Right cardiac atrium (tissue), 5 donors: ENCODE measurements at regions not wholly inside any gene's neighbourhood (a gene's known extent, or its start where the extent isn't known, plus 50 kb on each side); places are given as distances from the start of the nearest gene placed in this dataset.
"Not testable (repeated sequence)": the region's sequence is repeated elsewhere in the genome, so short reads cannot be mapped to it uniquely, and the experiment has no call there.

ENCODE experiments used
- ATAC-seq, 2 donors: fragments of 200-7000 bp; cut with Tn5 transposase; one replicate each; pipeline versions ENCODE4 v1.8.0 to v1.9.1; 2020; ENCODE audit warnings: moderate library complexity in 2 of 2, mild to moderate bottlenecking in 1 of 2
- DNase-seq, 3 donors: peaks; one replicate each; pipeline ENCODE4 v3.0.0-alpha.2; 2020
- H3K27ac ChIP-seq: one replicate; pipeline ENCODE4 v1.5.1; 2013; ENCODE audit warnings: mild to moderate bottlenecking, low read length, control low read depth, moderate library complexity
- H3K27me3 ChIP-seq: one replicate; pipeline ENCODE4 v1.6.1; 2013; ENCODE audit not compliant: control insufficient read depth, insufficient read depth
- H3K4me1 ChIP-seq: one replicate; pipeline ENCODE4 v1.6.1; 2013; ENCODE audit warnings: low read length; ENCODE audit not compliant: control insufficient read depth, insufficient read depth
- H3K4me3 ChIP-seq: one replicate; pipeline ENCODE4 v1.5.1; 2013; ENCODE audit warnings: low read length, control low read depth
- H3K9me3 ChIP-seq: one replicate; pipeline ENCODE4 v1.6.1; 2013; ENCODE audit warnings: low read length; ENCODE audit not compliant: control insufficient read depth
- WGBS: extraction: QIAGEN DNeasy Blood & Tissue Kit; methylation state at CpG from one replicate; pipeline ENCODE4 v1.1.7; 2013; 5-methylcytosine and 5-hydroxymethylcytosine counted together
- intact Hi-C, 4 donors: fragments of 100-400 bp; cut with DNase I; formaldehyde crosslinking; loops; one replicate each; pipeline versions ENCODE4 v1.11.0 to v1.14.0; 2022 to 2023
- donor health status: healthy with polysubstance abuse.
- donor health status: DM: no; HTN: yes; CAD: no.
- donor health status: DM: no; HTN: no; CAD: no.
- donor health status: DM: no; HTN: yes; CAD: no; lungs with severe emphysema.
- donor health status: DM: yes; HTN: yes; CAD: no.

DNA sequence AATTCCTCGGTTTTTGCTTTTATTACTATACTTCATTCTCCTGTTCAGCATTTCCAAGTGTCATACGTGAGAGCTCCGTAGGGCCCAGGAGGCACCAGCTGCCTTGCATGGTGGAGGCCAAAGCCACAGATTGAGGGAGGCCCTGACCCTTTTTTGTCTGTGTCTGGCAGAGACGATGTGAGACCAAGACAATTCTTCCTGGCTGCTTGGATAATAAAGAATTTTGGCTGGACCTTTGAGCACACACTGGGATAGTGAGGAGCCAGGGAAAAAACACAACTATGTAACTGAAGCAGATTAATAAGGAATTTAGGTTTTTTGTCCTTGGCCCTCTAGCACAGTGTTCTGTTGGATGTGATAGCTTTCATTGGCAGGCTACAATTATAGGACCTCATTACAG lies 161.0 kb downstream of the CPXCR1 start:
- Histone ChIP-seq H3K27ac (no peak overlapping the region), H3K4me1 (no peaks in the 10 kb centered on the region), H3K9me3 (no peaks in the 10 kb centered on the region), H3K4me3 (no peak overlapping the region), H3K27me3 (no peaks in the 10 kb centered on the region)
- intact Hi-C loops: no loop called here
- ATAC-seq (no peak), DNase-seq (no peak)
- 54% methylated on average over 4 of the region's 4 CpGs for WGBS

DNA sequence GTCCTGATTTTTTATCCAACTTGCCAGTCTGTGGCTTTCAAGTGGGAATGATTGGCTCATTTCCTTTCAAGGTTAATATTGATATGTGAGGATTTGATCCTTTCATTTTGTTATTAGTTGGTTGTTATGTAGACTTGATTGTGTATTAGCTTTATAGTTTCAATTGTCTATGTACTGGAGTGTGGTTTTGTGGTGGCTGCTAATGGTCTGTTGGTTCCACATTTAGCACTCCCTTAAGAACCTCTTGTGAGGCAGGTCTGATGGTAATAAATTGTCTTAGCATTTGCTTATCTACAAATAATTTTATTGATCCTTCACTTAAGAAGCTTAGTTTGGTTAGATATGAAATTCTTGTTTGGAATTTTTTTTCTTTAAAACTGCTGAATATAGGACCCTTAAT lies 190.6 kb downstream of the CPXCR1 start:
- Histone ChIP-seq H3K9me3 (no peaks in the 10 kb centered on the region), H3K27me3 (no peaks in the 10 kb centered on the region), H3K27ac (no peak overlapping the region), H3K4me3 (no peak overlapping the region), H3K4me1 (no peaks in the 10 kb centered on the region)
- intact Hi-C loops: no loop called here
- no peak for ATAC-seq
- no peak for DNase-seq

DNA sequence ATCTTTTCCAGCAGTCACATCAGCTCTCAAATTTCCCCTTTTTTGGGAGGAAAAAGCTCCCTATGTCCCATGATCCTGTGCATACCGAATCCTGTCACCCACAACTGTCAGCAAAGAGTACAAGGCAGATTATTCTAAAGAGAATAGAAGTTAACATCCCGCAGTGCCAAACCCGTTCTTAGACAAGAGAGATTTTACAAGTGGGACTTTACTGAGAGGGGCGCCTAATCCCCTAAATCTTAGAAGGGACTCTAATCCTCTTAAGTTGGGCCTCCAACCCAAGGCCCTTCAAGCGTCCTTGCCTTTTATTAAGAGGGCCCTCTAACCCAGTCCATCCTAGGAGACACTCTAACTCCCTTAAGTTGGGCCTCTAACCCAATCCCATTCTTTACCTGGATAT lies 193.9 kb downstream of the CPXCR1 start:
- no peaks in the 10 kb centered on the region for H3K27me3 ChIP-seq
- H3K4me3 ChIP-seq: no peak overlapping the region
- WGBS: 77% methylated on average over 5 of the region's 5 CpGs
- DNase-seq: no peak
- no peak overlapping the region for H3K27ac ChIP-seq
- no peaks in the 10 kb centered on the region for H3K9me3 ChIP-seq
- intact Hi-C loops: no loop called here
- ATAC-seq: no peak
- H3K4me1 ChIP-seq: no peaks in the 10 kb centered on the region

DNA sequence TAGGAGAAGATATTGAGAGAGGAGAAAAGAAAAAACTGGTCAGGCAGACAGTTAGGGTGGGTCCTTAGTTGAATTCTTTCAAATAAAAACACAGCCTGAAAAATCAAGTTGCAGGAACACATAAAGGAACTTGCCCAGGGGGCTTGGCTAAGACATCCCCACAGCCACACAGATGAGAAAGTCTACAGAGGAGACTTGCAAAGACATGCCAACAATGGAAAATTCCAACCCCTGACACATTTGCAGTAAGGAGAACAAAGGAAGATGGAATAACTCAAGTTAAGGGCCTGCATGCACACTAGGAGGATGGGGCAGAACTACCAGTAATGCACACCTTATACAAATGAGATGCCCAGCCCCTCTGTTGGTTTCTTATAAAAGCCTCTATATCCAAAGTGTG lies 197.6 kb downstream of the CPXCR1 start:
- DNase-seq (no peak), ATAC-seq (no peak)
- Histone ChIP-seq H3K9me3 (no peaks in the 10 kb centered on the region), H3K4me3 (no peak overlapping the region), H3K27ac (no peak overlapping the region), H3K4me1 (no peaks in the 10 kb centered on the region), H3K27me3 (no peaks in the 10 kb centered on the region)
- intact Hi-C loops: no loop called here

DNA sequence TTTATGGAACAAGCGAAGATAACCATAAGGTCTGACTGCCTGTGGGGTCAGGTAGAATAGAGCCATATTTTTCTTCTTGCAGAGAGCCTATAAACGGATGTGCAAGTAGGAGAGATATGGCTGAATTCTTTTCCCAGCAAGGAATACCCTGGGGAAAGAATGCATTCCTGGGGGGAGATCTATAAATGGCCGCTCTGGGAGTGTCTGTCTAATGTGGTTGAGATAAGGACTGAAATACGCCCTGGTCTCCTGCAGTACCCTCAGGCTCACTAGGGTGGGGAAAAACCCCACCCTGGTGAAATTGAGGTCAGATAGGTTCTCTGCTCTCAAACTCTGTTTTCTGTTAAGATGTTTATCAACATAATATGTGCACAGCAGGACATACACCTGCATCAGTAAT lies 209.0 kb downstream of the CPXCR1 start:
- H3K4me1 ChIP-seq, ATAC-seq, H3K27me3 ChIP-seq, intact Hi-C loops, H3K9me3 ChIP-seq, DNase-seq, H3K27ac ChIP-seq, H3K4me3 ChIP-seq: not testable (repeated sequence)
- WGBS: 75% methylated on average over 4 of the region's 4 CpGs

DNA sequence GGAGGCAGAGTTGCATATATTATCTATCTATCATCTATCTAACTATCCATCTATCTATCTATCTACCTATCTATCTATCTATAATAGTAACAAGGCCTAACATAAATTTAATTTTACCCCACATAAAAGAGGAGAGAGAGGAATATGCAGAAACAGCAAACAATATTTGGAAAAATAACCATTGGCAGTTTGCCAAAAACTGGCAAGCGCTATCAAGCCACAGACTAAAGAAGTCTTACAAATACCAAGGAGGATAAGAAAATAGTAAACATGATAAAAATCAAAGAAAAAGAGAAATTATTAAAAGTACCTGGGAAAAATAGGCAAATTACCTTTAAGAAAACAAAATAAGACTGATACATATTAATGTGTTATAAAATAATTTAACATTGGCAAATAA lies 230.8 kb downstream of the CPXCR1 start:
- H3K27me3 ChIP-seq: no peaks in the 10 kb centered on the region
- ATAC-seq (no peak), DNase-seq (no peak)
- no peaks in the 10 kb centered on the region for H3K9me3 ChIP-seq
- intact Hi-C loops: no loop called here
- no peaks in the 10 kb centered on the region for H3K4me1 ChIP-seq
- no peak overlapping the region for H3K4me3 ChIP-seq
- WGBS: 44% methylated on average over 1 of the region's 1 CpG
- no peak overlapping the region for H3K27ac ChIP-seq

DNA sequence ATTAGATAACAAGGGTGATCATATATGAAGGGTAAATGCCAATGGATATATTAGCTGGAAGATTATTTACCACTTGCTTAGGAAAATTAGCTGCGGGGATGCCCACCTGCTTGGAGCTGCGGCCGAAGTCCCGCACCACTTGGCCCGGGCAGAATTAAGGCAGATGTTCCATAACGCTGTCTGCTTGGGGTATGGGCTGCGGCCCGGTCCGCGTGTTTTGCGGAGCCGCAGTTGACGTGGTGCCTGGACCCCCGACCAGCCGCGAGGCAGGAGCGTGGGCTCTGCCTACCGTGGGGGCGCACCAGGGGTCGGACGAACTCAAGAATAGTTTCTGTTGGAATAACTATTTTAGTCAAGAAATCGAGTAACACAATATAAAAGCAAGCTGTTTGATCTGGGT lies 235.2 kb downstream of the CPXCR1 start:
- no peaks in the 10 kb centered on the region for H3K4me1 ChIP-seq
- intact Hi-C loops: no loop called here
- no peaks in the 10 kb centered on the region for H3K27me3 ChIP-seq
- no peaks in the 10 kb centered on the region for H3K9me3 ChIP-seq
- WGBS: 88% methylated on average over 22 of the region's 22 CpGs
- DNase-seq (no peak), ATAC-seq (no peak)
- H3K27ac ChIP-seq: no peak overlapping the region
- no peak overlapping the region for H3K4me3 ChIP-seq

DNA sequence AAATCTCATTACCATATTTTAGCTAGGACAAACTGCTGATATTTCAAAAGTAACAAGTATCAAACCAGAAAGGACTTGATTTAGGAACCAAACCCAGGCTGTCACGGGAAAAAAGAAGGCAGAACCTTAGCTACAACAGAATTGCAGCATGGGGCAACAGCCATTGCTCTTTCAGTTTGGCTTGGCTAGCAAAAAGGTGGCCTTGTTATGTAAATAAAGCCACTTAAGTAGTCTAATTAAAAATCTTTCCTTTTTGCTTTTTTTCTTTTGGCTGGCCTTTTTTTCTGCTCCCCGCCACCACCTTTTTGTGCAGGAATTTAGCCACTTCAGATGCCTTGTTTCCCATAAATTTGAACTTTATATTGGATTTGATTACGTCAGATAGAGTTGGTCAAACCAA lies 235.9 kb downstream of the CPXCR1 start:
- 69% methylated on average over 3 of the region's 3 CpGs for WGBS
- Histone ChIP-seq H3K27me3 (no peaks in the 10 kb centered on the region), H3K4me3 (no peak overlapping the region), H3K9me3 (no peaks in the 10 kb centered on the region), H3K4me1 (no peaks in the 10 kb centered on the region), H3K27ac (no peak overlapping the region)
- no peak for DNase-seq
- intact Hi-C loops: no loop called here
- ATAC-seq: no peak

DNA sequence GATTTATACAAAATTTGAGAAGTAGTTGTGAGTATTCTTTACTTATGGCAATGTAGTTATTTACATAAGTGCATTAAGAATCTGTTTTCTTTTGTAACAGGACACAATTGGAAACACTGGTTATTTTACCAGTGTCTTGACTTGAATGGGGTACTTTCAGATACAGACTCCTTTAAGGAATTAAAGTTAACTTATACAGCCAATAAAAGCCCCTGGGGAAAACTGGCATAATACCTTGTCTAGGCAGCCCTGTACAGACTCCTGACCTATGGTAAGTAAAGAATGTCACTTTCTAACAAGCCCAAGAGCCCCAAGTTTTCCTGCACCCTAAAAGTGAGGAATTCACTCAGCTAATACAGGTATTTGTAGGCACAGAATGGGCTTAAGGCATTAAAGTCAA lies 241.8 kb downstream of the CPXCR1 start:
- H3K9me3 ChIP-seq: no peaks in the 10 kb centered on the region
- H3K4me1 ChIP-seq: no peaks in the 10 kb centered on the region
- DNase-seq: no peak
- H3K4me3 ChIP-seq: no peak overlapping the region
- intact Hi-C loops: no loop called here
- no peak for ATAC-seq
- H3K27me3 ChIP-seq: no peaks in the 10 kb centered on the region
- H3K27ac ChIP-seq: no peak overlapping the region

DNA sequence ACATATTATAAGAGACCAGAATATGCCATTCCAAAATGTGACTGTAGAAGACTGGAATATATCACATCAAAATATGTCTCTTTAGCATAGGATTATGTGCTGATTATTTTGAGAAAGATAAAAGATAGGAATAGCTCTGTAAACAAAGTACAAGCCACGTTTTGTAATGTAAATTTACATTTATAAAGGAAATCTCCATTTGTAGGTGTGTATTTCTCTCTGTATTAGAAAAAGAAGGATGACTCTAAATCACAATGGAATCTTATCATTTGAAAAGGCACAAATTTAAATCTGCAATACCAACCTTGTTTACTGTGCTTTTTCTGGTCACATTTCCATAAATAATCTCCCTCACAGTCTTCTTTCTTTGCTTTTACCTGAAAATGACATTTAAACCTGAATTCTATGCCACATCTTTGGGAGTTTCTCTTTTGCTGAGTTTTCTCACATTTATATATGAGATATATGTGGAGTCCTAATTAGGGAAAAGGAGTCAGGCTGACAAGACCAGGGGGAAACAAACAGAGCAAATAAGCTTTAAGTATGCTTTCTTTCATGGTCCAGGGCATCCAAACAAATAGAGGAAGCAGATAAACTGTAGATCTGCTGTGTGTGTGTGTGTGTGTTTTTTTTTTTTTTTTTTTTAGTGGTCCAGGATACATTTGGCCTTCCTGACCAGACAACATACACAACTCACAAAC lies 244.0 kb downstream of the CPXCR1 start:
- no peak for ATAC-seq
- Histone ChIP-seq H3K9me3 (no peaks in the 10 kb centered on the region), H3K27ac (no peak overlapping the region), H3K4me1 (no peaks in the 10 kb centered on the region), H3K27me3 (no peaks in the 10 kb centered on the region), H3K4me3 (no peak overlapping the region)
- no peak for DNase-seq
- 6% methylated on average over 1 of the region's 1 CpG for WGBS
- intact Hi-C loops: no loop called here

DNA sequence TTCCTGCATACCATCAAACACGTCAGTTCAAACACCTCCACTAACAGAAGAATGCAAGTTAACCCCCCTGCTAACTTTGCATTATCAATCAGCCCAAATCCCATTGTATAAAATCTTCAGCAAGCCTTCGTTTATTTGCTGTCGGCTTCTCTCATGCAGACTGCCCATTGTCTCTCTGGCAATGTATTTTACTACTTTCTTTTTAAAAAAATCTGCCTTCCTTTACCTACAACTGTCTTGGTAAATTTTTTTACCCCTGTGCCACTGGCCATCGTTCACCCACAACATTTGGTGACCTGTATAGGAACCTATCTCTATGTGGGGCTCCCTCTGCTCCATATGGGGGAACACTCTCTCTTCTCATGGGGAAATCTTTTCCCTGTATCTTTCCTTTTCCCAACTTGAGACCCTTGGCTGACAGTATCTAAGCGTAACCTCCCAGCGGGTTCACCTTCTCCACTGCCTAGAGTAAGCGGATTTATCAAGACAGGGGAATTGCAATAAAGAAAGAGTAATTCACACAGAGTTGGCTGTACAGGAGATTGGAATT lies 244.6 kb downstream of the CPXCR1 start:
- Histone ChIP-seq H3K4me3 (no peak overlapping the region), H3K27ac (no peak overlapping the region), H3K9me3 (no peaks in the 10 kb centered on the region), H3K4me1 (no peaks in the 10 kb centered on the region), H3K27me3 (no peaks in the 10 kb centered on the region)
- ATAC-seq (no peak), DNase-seq (no peak)
- WGBS: 40% methylated on average over 7 of the region's 7 CpGs
- intact Hi-C loops: no loop called here

DNA sequence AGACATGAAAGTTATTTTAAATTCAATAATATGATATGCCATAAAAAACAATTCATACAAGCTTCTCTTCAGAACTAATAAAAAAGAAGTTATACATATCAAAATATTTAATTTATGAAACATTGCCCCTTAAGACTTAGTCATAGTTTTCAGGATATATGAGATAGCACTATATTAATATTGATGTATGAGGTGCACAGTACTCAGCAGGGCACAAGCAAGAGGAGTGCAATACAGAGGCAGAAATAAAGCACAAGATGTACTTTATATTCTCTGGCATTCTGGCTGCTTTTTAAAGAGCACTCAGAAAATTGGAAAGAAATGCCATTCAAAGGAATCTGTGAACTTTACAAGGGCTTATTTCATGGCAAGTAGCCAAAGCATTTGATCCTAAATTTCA lies 274.9 kb downstream of the CPXCR1 start:
- no peak for ATAC-seq

More for the DNA sequence above, 274.9 kb downstream of the CPXCR1 start:
- H3K4me3 ChIP-seq: no peak overlapping the region
- no peaks in the 10 kb centered on the region for H3K27me3 ChIP-seq
- no peaks in the 10 kb centered on the region for H3K9me3 ChIP-seq
- no peaks in the 10 kb centered on the region for H3K4me1 ChIP-seq
- intact Hi-C loops: no loop called here
- DNase-seq: no peak
- no peak overlapping the region for H3K27ac ChIP-seq
